Activated T-cell treated with anti-CD3 and anti-CD28 coated beads, Interleukin-2, amount 50 U/mL, for 72 hours (primary cell): ENCODE measurements at regions not wholly inside any gene's neighbourhood (a gene's known extent, or its start where the extent isn't known, plus 50 kb on each side); places are given as distances from the start of the nearest gene placed in this dataset.

Source experiments
- ATAC-seq, 2 donors: fragments of 150-1000 bp; cut with Tn5 transposase; replicated peaks in 1 of 2; 2 replicates each; pipeline ENCODE4 v1.10.0; 2021; ENCODE audit warnings: moderate library complexity in 2 of 2, mild to moderate bottlenecking in 1 of 2
- DNase-seq, 2 donors: peaks; one replicate each; pipeline ENCODE4 v3.0.0; 2021 to 2022; ENCODE audit warnings: mixed read lengths in 1 of 2
- H3K27ac Mint-ChIP-seq: one replicate; pipeline ENCODE4 v1.8.0; 2022; ENCODE audit warnings: mild to moderate bottlenecking, moderate library complexity, mixed read lengths
- H3K27me3 Mint-ChIP-seq: one replicate; pipeline ENCODE4 v1.8.0; 2022; ENCODE audit warnings: low read depth, mixed read lengths
- H3K36me3 Mint-ChIP-seq, 2 donors: one replicate each; pipeline ENCODE4 v1.8.0; 2022; ENCODE audit warnings: mixed read lengths in 2 of 2, mild to moderate bottlenecking in 1 of 2; ENCODE audit not compliant: insufficient read depth in 2 of 2
- H3K4me1 Mint-ChIP-seq: one replicate; pipeline ENCODE4 v1.8.0; 2022; ENCODE audit warnings: low read depth, mixed read lengths
- H3K4me3 Mint-ChIP-seq, 2 donors: one replicate each; pipeline ENCODE4 v1.8.0; 2022; ENCODE audit warnings: mild to moderate bottlenecking in 2 of 2, mixed read lengths in 2 of 2, moderate library complexity in 2 of 2
- H3K9me3 Mint-ChIP-seq, 2 donors: one replicate each; pipeline ENCODE4 v1.8.0; 2022; ENCODE audit warnings: mixed read lengths in 2 of 2

DNA sequence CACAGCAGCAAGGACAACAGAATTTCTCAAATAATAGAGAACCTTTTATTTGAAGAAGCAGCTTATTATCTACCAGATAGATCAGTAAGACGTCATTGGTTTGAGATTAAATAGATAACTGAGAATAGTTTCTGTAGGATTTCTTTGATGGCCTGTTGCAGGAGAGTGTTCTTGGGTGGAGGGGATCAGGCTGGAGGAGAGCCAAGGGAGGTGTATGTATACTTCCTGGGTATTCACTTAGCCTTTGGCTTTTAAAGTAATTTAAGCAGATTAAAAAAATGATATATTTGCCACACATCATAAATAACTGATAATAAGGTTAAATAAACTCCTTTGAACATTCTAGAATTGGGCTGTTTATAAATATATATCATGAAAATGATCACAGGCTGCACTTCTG lies 486.1 kb upstream of the IGFBP3 start:
- Mint-ChIP-seq H3K36me3 (peaks cover 0 to 1% of the 10 kb centered on the region in 2 donors), H3K27ac (no peak overlapping the region), H3K4me3 (no peak overlapping the region), H3K9me3 (peaks cover 2 to 3% of the 10 kb centered on the region in 2 donors), H3K27me3 (no peaks in the 10 kb centered on the region), H3K4me1 (no peaks in the 10 kb centered on the region)
- ATAC-seq (no peak), DNase-seq (no peak)

- H3K27me3 Mint-ChIP-seq: no peaks in the 10 kb centered on the region
- no peak overlapping the region for H3K4me3 Mint-ChIP-seq
- ATAC-seq (no peak), DNase-seq (no peak)
- no peaks in the 10 kb centered on the region for H3K4me1 Mint-ChIP-seq
- peaks cover 3 to 4% of the 10 kb centered on the region in 2 donors for H3K9me3 Mint-ChIP-seq
- no peaks in the 10 kb centered on the region for H3K36me3 Mint-ChIP-seq
- no peak overlapping the region for H3K27ac Mint-ChIP-seq
These were observed 476.5 kb upstream of the IGFBP3 start for GRCh38 chr7:46397591-46397990.

DNA sequence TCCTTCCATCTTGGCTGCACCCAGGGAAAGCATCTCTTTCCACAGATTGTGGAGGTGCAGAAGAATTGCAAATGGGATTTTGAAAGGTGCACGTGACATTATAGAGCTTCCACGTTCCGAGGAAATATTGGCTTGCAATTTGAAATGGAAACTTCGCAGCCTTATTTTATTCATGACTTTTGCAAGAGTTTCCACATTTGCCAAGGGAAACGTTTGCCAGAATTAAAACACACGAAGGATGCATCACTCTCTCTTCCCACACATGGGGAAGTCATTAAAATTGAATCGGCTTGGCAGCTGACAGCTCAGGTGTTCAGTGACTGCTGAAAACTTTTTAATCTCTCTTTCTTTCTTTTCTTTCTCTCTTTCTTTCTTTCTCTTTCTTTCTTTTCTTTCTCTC lies 475.4 kb upstream of the IGFBP3 start:
- ATAC-seq (no peak), DNase-seq (no peak)
- Mint-ChIP-seq H3K4me1 (no peaks in the 10 kb centered on the region), H3K27ac (no peak overlapping the region), H3K9me3 (peaks cover 4% of the 10 kb centered on the region in 2 donors), H3K36me3 (no peaks in the 10 kb centered on the region), H3K27me3 (no peaks in the 10 kb centered on the region), H3K4me3 (no peak overlapping the region)

DNA sequence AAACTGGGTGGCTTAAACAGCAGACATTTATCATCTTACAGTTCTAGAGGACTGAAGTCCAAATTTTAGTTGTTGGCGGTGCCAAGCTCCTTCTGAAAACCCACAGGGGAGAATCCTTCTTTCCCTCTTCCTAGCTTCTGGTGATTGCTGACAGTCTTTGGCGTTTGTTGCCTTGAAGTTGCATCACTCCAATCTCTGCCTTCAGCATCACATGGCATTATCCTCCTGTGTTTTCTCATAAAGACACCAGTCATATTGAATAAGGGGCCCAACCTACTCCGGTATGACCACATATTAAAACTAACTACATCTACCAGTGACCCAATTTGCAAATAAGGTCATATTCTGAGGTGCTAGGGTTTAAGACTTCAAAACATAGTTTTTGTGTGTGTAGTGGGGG lies 472.1 kb upstream of the IGFBP3 start:
- Mint-ChIP-seq H3K27me3 (no peaks in the 10 kb centered on the region), H3K9me3 (peaks cover 4% of the 10 kb centered on the region in 2 donors), H3K36me3 (no peaks in the 10 kb centered on the region), H3K4me1 (no peaks in the 10 kb centered on the region), H3K4me3 (no peak overlapping the region), H3K27ac (no peak overlapping the region)
- DNase-seq: no peak
- ATAC-seq: no peak

- H3K9me3 Mint-ChIP-seq: peaks cover 2 to 4% of the 10 kb centered on the region in 2 donors
These were observed 470.4 kb upstream of the IGFBP3 start for GRCh38 chr7:46391231-46392201.

DNA sequence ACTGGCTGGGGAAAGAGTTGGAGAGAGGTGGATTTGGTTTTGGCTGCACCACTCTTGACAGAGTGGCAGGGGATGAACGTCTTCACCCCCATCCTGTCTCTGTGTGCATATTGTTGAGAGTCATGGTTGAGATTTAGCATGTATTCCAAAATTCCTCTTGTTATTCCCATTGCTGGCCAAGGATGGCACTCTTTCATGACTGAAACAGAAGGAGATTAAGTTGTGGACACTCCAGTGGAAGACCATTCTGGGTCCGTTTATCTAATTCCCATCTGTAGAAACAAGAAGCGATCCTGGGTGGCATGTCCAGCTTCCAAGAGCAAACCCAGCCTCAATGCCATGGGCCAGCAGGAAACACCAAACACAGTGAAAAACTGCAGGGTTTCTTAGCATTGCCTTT lies 469.0 kb upstream of the IGFBP3 start:
- no peaks in the 10 kb centered on the region for H3K36me3 Mint-ChIP-seq
- H3K4me3 Mint-ChIP-seq: no peak overlapping the region
- DNase-seq (no peak), ATAC-seq (no peak)
- peaks cover 0 to 4% of the 10 kb centered on the region in 2 donors for H3K9me3 Mint-ChIP-seq
- no peaks in the 10 kb centered on the region for H3K4me1 Mint-ChIP-seq
- no peak overlapping the region for H3K27ac Mint-ChIP-seq
- no peaks in the 10 kb centered on the region for H3K27me3 Mint-ChIP-seq

More at GRCh38 chr7:46391231-46392201, 470.4 kb upstream of the IGFBP3 start:
- H3K36me3 Mint-ChIP-seq: no peaks in the 10 kb centered on the region
- H3K4me1 Mint-ChIP-seq: no peaks in the 10 kb centered on the region
- no peak overlapping the region for H3K4me3 Mint-ChIP-seq
- no peak overlapping the region for H3K27ac Mint-ChIP-seq
- DNase-seq (no peak), ATAC-seq (no peak)
- no peaks in the 10 kb centered on the region for H3K27me3 Mint-ChIP-seq

GRCh38 chr7:46389146-46389545 lies 468.1 kb upstream of the IGFBP3 start:
- Mint-ChIP-seq H3K36me3 (no peaks in the 10 kb centered on the region), H3K4me3 (no peak overlapping the region), H3K4me1 (no peaks in the 10 kb centered on the region), H3K27ac (no peak overlapping the region), H3K9me3 (peaks cover 0 to 4% of the 10 kb centered on the region in 2 donors), H3K27me3 (no peaks in the 10 kb centered on the region)
- ATAC-seq: no peak
- DNase-seq: no peak

DNA sequence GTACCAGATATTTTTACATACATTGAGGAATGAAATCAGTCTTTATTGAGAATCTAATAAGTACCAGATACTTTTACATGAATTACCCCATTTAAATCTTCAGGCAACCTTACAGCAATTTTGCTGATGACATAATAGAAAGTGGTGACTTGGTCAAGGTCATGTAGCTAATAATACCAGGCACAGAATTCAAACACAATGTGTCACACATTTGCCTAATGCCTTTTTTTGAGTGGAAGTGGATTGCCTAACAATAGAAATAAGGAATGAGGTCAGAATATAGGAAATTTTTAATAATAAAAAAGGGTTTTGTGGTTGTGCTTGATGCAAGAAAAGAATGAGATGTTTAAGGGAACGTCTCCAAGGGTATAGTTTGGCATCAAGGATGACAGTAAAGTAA lies 466.6 kb upstream of the IGFBP3 start:
- no peaks in the 10 kb centered on the region for H3K36me3 Mint-ChIP-seq
- no peak overlapping the region for H3K27ac Mint-ChIP-seq
- DNase-seq: no peak
- H3K4me3 Mint-ChIP-seq: no peak overlapping the region
- H3K4me1 Mint-ChIP-seq: no peaks in the 10 kb centered on the region
- no peaks in the 10 kb centered on the region for H3K27me3 Mint-ChIP-seq
- no peak for ATAC-seq
- H3K9me3 Mint-ChIP-seq: peaks cover 1 to 2% of the 10 kb centered on the region in 2 donors

- Mint-ChIP-seq H3K36me3 (no peaks in the 10 kb centered on the region), H3K4me3 (no peak overlapping the region), H3K27me3 (no peaks in the 10 kb centered on the region), H3K27ac (no peak overlapping the region), H3K9me3 (peaks cover 0 to 2% of the 10 kb centered on the region in 2 donors), H3K4me1 (no peaks in the 10 kb centered on the region)
- DNase-seq: no peak
- ATAC-seq: no peak
These were observed 465.6 kb upstream of the IGFBP3 start for GRCh38 chr7:46386428-46387399.

GRCh38 chr7:46385662-46386309 lies 464.7 kb upstream of the IGFBP3 start:
- Mint-ChIP-seq H3K9me3 (peaks cover 0 to 2% of the 10 kb centered on the region in 2 donors), H3K4me3 (no peak overlapping the region), H3K36me3 (no peaks in the 10 kb centered on the region), H3K4me1 (no peaks in the 10 kb centered on the region), H3K27ac (no peak overlapping the region), H3K27me3 (no peaks in the 10 kb centered on the region)
- DNase-seq (no peak), ATAC-seq (no peak)

- Mint-ChIP-seq H3K4me3 (no peak overlapping the region), H3K27ac (no peak overlapping the region), H3K4me1 (no peaks in the 10 kb centered on the region), H3K27me3 (no peaks in the 10 kb centered on the region), H3K36me3 (no peaks in the 10 kb centered on the region), H3K9me3 (peaks cover 2 to 4% of the 10 kb centered on the region in 2 donors)
- ATAC-seq (no peak), DNase-seq (no peak)
These were observed 462.5 kb upstream of the IGFBP3 start for GRCh38 chr7:46383605-46384004.

DNA sequence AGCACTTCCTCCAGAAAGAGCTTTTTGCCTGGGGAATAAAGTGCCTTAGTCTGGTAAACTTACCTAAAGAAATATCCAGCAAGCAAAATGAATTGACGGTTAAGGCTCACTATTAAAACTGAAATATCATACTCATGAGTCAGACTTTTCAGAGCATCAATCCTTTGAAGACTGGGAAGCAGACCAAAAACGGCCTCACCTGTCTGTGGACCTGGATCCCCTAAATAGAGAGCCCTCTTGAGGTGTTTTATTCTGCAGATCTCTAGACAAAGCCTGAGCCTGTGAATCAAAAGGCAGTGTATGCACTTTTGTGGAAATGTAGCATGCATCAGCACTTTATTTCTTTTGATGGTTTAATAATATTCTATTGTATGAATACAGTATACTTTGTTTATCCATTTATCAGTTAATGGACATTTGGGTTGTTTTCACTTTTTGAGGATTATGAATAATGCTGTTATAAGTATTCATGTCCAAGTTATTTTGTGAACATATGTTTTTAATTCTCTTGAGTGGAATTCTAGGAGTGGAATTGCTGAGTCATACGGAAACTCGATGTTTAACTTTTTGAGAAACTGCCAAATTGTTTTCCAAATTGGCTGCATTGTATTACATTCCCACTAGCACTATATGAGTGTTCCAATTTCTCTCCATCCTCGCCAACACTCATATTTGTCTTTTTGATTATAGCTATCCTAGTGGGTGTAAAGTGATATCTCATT lies 449.0 kb upstream of the IGFBP3 start:
- Mint-ChIP-seq H3K4me1 (no peaks in the 10 kb centered on the region), H3K36me3 (no peaks in the 10 kb centered on the region)

More for the DNA sequence above, 449.0 kb upstream of the IGFBP3 start:
- ATAC-seq (no peak), DNase-seq (no peak)
- no peak overlapping the region for H3K27ac Mint-ChIP-seq
- no peak overlapping the region for H3K4me3 Mint-ChIP-seq
- H3K9me3 Mint-ChIP-seq: peaks cover 0 to 3% of the 10 kb centered on the region in 2 donors
- no peaks in the 10 kb centered on the region for H3K27me3 Mint-ChIP-seq
